ENCODE measurements at regions not wholly inside any gene's neighbourhood (a gene's known extent, or its start where the extent isn't known, plus 50 kb on each side); places are given as distances from the start of the nearest gene placed in this dataset.

DNA sequence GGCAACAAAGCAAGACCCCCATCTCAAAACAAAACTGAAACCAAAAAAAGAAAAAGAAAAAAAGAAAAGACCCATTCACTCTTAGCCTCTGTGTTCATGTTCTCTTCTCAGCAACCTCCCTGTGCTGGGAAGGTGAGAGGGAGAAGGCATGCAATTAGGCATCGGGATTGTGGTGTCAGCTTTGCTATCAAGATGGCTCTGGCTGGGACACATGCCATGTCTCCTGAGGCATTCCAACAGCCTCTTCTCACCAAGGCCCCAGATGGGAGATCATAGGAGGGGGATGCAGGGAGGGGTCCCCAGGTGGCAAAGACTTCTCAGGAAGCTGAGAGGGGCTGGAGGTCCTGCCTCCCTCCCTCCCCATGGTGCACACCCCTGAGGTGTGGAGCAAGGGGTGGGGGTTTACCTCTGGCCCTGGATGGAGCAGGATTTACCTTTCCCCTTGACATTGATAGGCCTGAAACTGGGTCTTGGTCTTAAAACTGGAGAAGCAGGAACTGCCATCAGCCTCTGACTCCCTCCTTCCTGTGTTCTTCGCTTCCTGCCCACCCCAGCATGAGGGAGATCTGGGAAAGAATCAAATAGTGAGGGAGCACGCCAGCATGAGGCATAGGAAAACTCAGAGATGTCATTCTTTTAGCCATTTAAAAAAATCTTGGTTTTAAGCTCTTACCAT, 96.2 kb upstream of the DUSP5 start:
- no peak for TF ChIP-seq EZH2 (IDR thresholded peaks at IDR 0.05; ENCODE audit: borderline replicate concordance, insufficient read depth, low read depth, low read length, poor library complexity, severe bottlenecking)
- TF ChIP-seq, protein P1, sequence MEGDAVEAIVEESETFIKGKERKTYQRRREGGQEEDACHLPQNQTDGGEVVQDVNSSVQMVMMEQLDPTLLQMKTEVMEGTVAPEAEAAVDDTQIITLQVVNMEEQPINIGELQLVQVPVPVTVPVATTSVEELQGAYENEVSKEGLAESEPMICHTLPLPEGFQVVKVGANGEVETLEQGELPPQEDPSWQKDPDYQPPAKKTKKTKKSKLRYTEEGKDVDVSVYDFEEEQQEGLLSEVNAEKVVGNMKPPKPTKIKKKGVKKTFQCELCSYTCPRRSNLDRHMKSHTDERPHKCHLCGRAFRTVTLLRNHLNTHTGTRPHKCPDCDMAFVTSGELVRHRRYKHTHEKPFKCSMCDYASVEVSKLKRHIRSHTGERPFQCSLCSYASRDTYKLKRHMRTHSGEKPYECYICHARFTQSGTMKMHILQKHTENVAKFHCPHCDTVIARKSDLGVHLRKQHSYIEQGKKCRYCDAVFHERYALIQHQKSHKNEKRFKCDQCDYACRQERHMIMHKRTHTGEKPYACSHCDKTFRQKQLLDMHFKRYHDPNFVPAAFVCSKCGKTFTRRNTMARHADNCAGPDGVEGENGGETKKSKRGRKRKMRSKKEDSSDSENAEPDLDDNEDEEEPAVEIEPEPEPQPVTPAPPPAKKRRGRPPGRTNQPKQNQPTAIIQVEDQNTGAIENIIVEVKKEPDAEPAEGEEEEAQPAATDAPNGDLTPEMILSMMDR (IDR thresholded peaks at IDR 0.05), result no peak

Measured in B cell (primary cell).